A549 (cell line): ENCODE measurements at regions not wholly inside any gene's neighbourhood (a gene's known extent, or its start where the extent isn't known, plus 50 kb on each side); places are given as distances from the start of the nearest gene placed in this dataset.

Source experiments
- ATAC-seq, 2 experiments: fragments of 200-7000 bp in 1 of 2; fragments of >200 bp in 1 of 2; cut with Nextera tagmentation in 1 of 2; cut with Tn5 transposase in 1 of 2; 3 replicates each; pipeline versions ENCODE4 v1.8.0 to v1.9.1; 2018 to 2020; ENCODE audit warnings: mild to moderate bottlenecking in 1 of 2, moderate library complexity in 1 of 2
- CTCF ChIA-PET: fragments of 300-600 bp; sonication (Branson Sonifier 250); formaldehyde crosslinking; extraction: SDS; loops from one replicate; lab custom pipeline; 2021; ENCODE audit warnings: antibody characterized with exemption, inconsistent platforms; lab: Yijun Ruan, JAX
- POLR2A ChIA-PET: fragments of 350-600 bp; formaldehyde crosslinking; extraction: SDS; loops from one replicate; lab custom pipeline; 2021; ENCODE audit warnings: antibody characterized with exemption, inconsistent platforms; lab: Yijun Ruan, JAX
- DNase-seq, 2 experiments: peaks; one replicate each; pipeline versions ENCODE4 v3.0.0 to v3.0.0-alpha.2; 2011 to 2016; ENCODE audit warnings: low read depth in 1 of 2, low spot score in 1 of 2
- FAIRE-seq: peaks from 2 replicates; lab custom pipeline; 2011; peaks lifted over from hg19 to GRCh38; lab: Jason Lieb, UNC
- H3K27ac ChIP-seq, 2 experiments: fragments of >200 bp; sonication (Bioruptor Twin); formaldehyde crosslinking; 3 replicates each; pipeline ENCODE4 v1.5.1; 2016 to 2017
- H3K4me1 ChIP-seq: fragments of >200 bp; sonication (Bioruptor Twin); formaldehyde crosslinking; 3 replicates; pipeline ENCODE4 v1.6.1; 2016
- H3K4me2 ChIP-seq: fragments of >200 bp; sonication (Bioruptor Twin); formaldehyde crosslinking; 3 replicates; pipeline ENCODE4 v1.6.1; 2016
- H3K4me3 ChIP-seq: fragments of >200 bp; sonication (Bioruptor Twin); formaldehyde crosslinking; 3 replicates; pipeline ENCODE4 v1.5.1; 2016
- H3K9me3 ChIP-seq: fragments of >200 bp; sonication (Bioruptor Twin); formaldehyde crosslinking; 3 replicates; pipeline ENCODE4 v1.6.1; 2016
- ATOH8 ChIP-seq: fragments of 250-450 bp; sonication (Bioruptor Pico); IDR thresholded peaks from 2 replicates; pipeline ENCODE4 v1.5.0; 2020; ENCODE audit warnings: low read depth, mild to moderate bottlenecking, moderate library complexity
- BCL3 ChIP-seq: fragments of >200 bp; sonication (Bioruptor Twin); formaldehyde crosslinking; IDR thresholded peaks from 3 replicates; pipeline ENCODE4 v1.6.1; 2016
- CHD2 ChIP-seq: fragments of 150-350 bp; IDR thresholded peaks from 2 replicates; pipeline ENCODE4 v1.6.1; 2014; ENCODE audit warnings: low read length; ENCODE audit not compliant: partially characterized antibody
- EP300 ChIP-seq, 2 experiments: fragments of >200 bp; sonication (Bioruptor Twin); formaldehyde crosslinking; IDR thresholded peaks; 2 replicates in 1 of 2; 3 replicates in 1 of 2; pipeline ENCODE4 v1.6.1; 2016 to 2017
- ESRRA ChIP-seq: fragments of 150-350 bp; IDR thresholded peaks from 2 replicates; pipeline ENCODE4 v1.6.1; 2014; ENCODE audit warnings: mild to moderate bottlenecking, low read length, borderline replicate concordance
- FOSB ChIP-seq: fragments of 250-450 bp; sonication (Bioruptor Pico); IDR thresholded peaks from 2 replicates; pipeline ENCODE4 v1.5.0; 2020; ENCODE audit warnings: mild to moderate bottlenecking, moderate library complexity
- FOSL2 ChIP-seq, 2 experiments: fragments of 450-650 bp in 1 of 2; fragments of >200 bp in 1 of 2; sonication (Bioruptor Twin) in 1 of 2; formaldehyde crosslinking; IDR thresholded peaks; 2 replicates each; pipeline versions ENCODE4 v1.5.0 to v1.6.1; 2016 to 2020; ENCODE audit warnings: mild to moderate bottlenecking in 1 of 2, moderate library complexity in 1 of 2
- FOXS1 ChIP-seq: fragments of 250-450 bp; sonication (Bioruptor Pico); IDR thresholded peaks from 2 replicates; pipeline ENCODE4 v1.5.0; 2020; ENCODE audit warnings: mild to moderate bottlenecking, moderate library complexity
- GATA3 ChIP-seq: IDR thresholded peaks from 2 replicates; pipeline ENCODE4 v1.6.1; 2012; ENCODE audit warnings: borderline replicate concordance
- HOXB13 ChIP-seq: fragments of 250-450 bp; sonication (Bioruptor Pico); IDR thresholded peaks from 2 replicates; pipeline ENCODE4 v1.5.0; 2020; ENCODE audit warnings: low read depth, mild to moderate bottlenecking, moderate library complexity
- HOXB5 ChIP-seq: fragments of 250-450 bp; sonication (Bioruptor Pico); IDR thresholded peaks from 2 replicates; pipeline ENCODE4 v1.5.0; 2020; ENCODE audit warnings: mild to moderate bottlenecking, moderate library complexity
- KDM1A ChIP-seq: fragments of 200-600 bp; sonication (generic); IDR thresholded peaks from 2 replicates; pipeline ENCODE4 v1.6.1; 2016; ENCODE audit warnings: low read depth, mild to moderate bottlenecking
- MAFK ChIP-seq: fragments of 450-650 bp; IDR thresholded peaks from 2 replicates; pipeline ENCODE4 v1.6.1; 2014; ENCODE audit not compliant: partially characterized antibody
- MAZ ChIP-seq: fragments of 150-350 bp; IDR thresholded peaks from 2 replicates; pipeline ENCODE4 v1.6.1; 2014; ENCODE audit warnings: antibody characterized with exemption, low read depth, low read length, borderline replicate concordance
- POLR2A ChIP-seq: IDR thresholded peaks from 2 replicates; pipeline ENCODE4 v1.6.1; 2012; ENCODE audit warnings: mild to moderate bottlenecking, low read length
- POLR2AphosphoS2 ChIP-seq: conservative IDR thresholded peaks from 2 replicates; pipeline ENCODE4 v1.6.1; 2012; ENCODE audit warnings: low read length, improper control_type of control experiment, inconsistent platforms
- SREBF2 ChIP-seq: fragments of 450-650 bp; IDR thresholded peaks from 2 replicates; pipeline ENCODE4 v1.6.1; 2014; ENCODE audit warnings: mild to moderate bottlenecking, moderate library complexity
- ZFP36 ChIP-seq: fragments of 450-650 bp; IDR thresholded peaks from 2 replicates; pipeline ENCODE4 v1.6.1; 2014; ENCODE audit warnings: borderline replicate concordance; ENCODE audit not compliant: partially characterized antibody
- ZSCAN20 ChIP-seq: fragments of 250-450 bp; sonication (Bioruptor Pico); IDR thresholded peaks from 2 replicates; pipeline ENCODE4 v1.8.0; 2022; ENCODE audit warnings: mild to moderate bottlenecking, moderate library complexity
- WGBS: methylation state at CpG from one replicate; pipeline ENCODE4 v1.1.6; 2017; ENCODE audit errors: missing lambda C conversion rate; 5-methylcytosine and 5-hydroxymethylcytosine counted together
- TF ChIP-seq, protein P1 (sequence below): fragments of 250-450 bp; sonication (Bioruptor Pico); IDR thresholded peaks from 2 replicates; pipeline ENCODE4 v1.5.0; 2021; ENCODE audit warnings: mild to moderate bottlenecking, moderate library complexity, borderline replicate concordance

DNA sequence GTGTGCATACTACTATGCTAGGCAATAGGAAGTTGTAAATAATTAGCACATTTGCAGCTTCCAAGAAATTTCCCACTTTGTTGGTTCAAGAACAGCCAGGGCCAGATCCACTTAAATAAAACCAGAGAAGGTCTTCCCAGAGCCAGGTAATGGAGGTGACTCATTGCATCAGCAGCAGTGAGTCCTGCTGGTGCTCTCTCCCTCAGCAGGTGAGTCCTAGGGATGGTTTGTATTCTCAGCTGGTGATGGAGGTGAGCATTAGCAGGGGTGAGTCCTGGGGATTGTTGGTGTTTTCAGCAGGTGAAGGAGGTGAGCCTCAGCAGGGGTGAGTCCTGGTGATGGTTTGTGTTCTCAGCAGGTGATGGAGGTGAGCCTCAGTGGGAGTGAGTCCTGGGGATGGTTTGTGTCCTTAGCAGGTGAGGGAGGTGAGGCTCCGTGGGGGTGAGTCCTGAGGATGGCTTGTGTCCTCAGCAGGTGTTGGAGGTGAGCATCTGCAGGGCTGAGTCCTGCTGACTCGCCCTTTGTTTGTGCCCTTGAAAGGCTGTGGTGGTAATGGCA, 232.8 kb upstream of the EXOC2 start:
- H3K4me2 ChIP-seq: no peak overlapping the region
- H3K9me3 ChIP-seq: 0 out of 3 replicates have a peak, but pooled peaks cover 6% of the 10 kb centered on the region
- no peak overlapping the region for H3K4me3 ChIP-seq
- no peak for DNase-seq
- TF ChIP-seq FOXS1 (no peak), CHD2 (no peak), POLR2A (no peak), ESRRA (no peak), MAFK (no peak), HOXB13 (CRISPR knock-in tag) (no peak), POLR2AphosphoS2 (no peak), BCL3 (no peak), GATA3 (no peak), KDM1A (no peak)
- TF ChIP-seq, protein P1, sequence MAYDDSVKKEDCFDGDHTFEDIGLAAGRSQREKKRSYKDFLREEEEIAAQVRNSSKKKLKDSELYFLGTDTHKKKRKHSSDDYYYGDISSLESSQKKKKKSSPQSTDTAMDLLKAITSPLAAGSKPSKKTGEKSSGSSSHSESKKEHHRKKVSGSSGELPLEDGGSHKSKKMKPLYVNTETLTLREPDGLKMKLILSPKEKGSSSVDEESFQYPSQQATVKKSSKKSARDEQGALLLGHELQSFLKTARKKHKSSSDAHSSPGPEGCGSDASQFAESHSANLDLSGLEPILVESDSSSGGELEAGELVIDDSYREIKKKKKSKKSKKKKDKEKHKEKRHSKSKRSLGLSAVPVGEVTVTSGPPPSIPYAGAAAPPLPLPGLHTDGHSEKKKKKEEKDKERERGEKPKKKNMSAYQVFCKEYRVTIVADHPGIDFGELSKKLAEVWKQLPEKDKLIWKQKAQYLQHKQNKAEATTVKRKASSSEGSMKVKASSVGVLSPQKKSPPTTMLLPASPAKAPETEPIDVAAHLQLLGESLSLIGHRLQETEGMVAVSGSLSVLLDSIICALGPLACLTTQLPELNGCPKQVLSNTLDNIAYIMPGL (CRISPR knock-in tag): no peak
- no peak for FAIRE-seq
- no peaks in the 10 kb centered on the region for H3K4me1 ChIP-seq
- ATAC-seq: no peak
- 0% methylated on average over 2 of the region's 2 CpGs for WGBS
- CTCF ChIA-PET: no interaction called here
- POLR2A ChIA-PET: no interaction called here
- H3K27ac ChIP-seq: no peak overlapping the region

DNA sequence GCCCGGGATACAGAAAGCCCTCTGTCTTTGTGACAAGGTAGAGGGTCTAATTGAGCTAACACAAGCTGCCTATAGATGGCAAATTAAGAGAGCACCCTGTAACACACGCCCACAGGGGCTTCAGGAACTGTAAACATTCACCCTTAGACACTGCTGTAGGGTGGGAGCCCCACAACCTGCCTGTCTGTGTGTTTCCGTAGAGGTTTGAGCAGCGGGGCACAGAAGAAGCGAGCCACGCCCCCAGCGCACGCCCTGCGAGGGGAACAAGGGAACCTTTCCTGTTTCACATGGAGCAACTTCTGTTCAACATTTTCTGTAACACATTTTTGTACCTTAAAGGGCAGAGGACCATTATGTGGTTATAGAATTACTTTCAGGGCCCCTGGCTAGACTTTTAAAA, 231.7 kb upstream of the EXOC2 start:
- CTCF ChIA-PET: interaction anchor here (1.3 kb wide), 1 partner anchor 458 kb away, joined by 3 read pairs; no protein-coding TSS in a partner anchor

More for the DNA sequence above, 231.7 kb upstream of the EXOC2 start:
- 0 out of 3 replicates have a peak, but pooled peaks cover 6% of the 10 kb centered on the region for H3K9me3 ChIP-seq
- FAIRE-seq (no peak), DNase-seq (no peak), ATAC-seq (no peak)
- H3K4me3 ChIP-seq: no peak overlapping the region
- no peak overlapping the region for H3K4me2 ChIP-seq
- WGBS: 58% methylated on average over 9 of the region's 9 CpGs
- TF ChIP-seq ZSCAN20 (CRISPR knock-in tag) (no peak), MAZ (no peak), SREBF2 (no peak), ZFP36 (no peak), EP300 (IDR thresholded peaks at IDR 0.05) (no peak), MAFK (no peak), KDM1A (no peak), POLR2A (no peak), FOSB (no peak), FOXS1 (no peak), ATOH8 (CRISPR knock-in tag) (no peak), FOSL2 (IDR thresholded peaks at IDR 0.05) (no peak), FOSL2 (CRISPR knock-in tag; IDR thresholded peaks at IDR 0.05) (no peak), HOXB5 (CRISPR knock-in tag) (no peak)
- TF ChIP-seq, protein P1 (CRISPR knock-in tag): no peak
- POLR2A ChIA-PET: no interaction called here
- H3K4me1 ChIP-seq: no peaks in the 10 kb centered on the region
- H3K27ac ChIP-seq: no peak overlapping the region
